ENCODE measurements at regions not wholly inside any gene's neighbourhood (a gene's known extent, or its start where the extent isn't known, plus 50 kb on each side); places are given as distances from the start of the nearest gene placed in this dataset.

GRCh38 chr7:22657479-22657878 lies 69.5 kb upstream of the IL6 start:
- Histone ChIP-seq H3K79me2 (ENCODE audit: control insufficient read depth, insufficient read depth, low read length) (peaks cover 67% of the 10 kb centered on the region), H3K4me1 (ENCODE audit: control insufficient read depth in 2 of 2, insufficient read depth in 2 of 2, low read length in 2 of 2) (peaks cover 56 to 64% of the 10 kb centered on the region in 2 donors), H3K4me3 (ENCODE audit: control extremely low read depth in 1 of 5, extremely low read depth in 1 of 5, insufficient read depth in 1 of 5, low read depth in 2 of 5, low read length in 4 of 5) (no peak overlapping the region), H3K4me2 (replicated peaks; ENCODE audit: low read depth, low read length, poor library complexity, severe bottlenecking) (peak overlapping the region; percentile 80), H3K9ac (ENCODE audit: low read length) (peak overlapping the region; percentile 11), H3K27me3 (replicated peaks in 1 of 4; ENCODE audit: control extremely low read depth in 1 of 4, control insufficient read depth in 3 of 4, insufficient read depth in 4 of 4, low read length in 3 of 4) (no peaks in the 10 kb centered on the region), H3K36me3 (replicated peaks in 1 of 2; ENCODE audit: control extremely low read depth in 1 of 2, control insufficient read depth in 1 of 2, extremely low read depth in 1 of 2, insufficient read depth in 2 of 2, low read length in 1 of 2) (peaks cover 2 to 17% of the 10 kb centered on the region in 2 experiments), H3K27ac (ENCODE audit: low read length in 2 of 2) (peak overlapping the region; percentile 99 to 100), H3K9me3 (ENCODE audit: control extremely low read depth in 1 of 3, control insufficient read depth in 2 of 3, insufficient read depth in 1 of 3, low read length in 2 of 3) (no peaks in the 10 kb centered on the region), H2AFZ (ENCODE audit: insufficient read depth, low read depth, low read length, poor library complexity, severe bottlenecking) (no peak overlapping the region), H4K20me1 (ENCODE audit: control insufficient read depth, insufficient read depth, low read length, poor library complexity, severe bottlenecking) (no peaks in the 10 kb centered on the region)
- DNase-seq (peak; percentile 59), ATAC-seq (ENCODE audit: low read depth) (no peak)
- CTCF ChIA-PET, result interaction anchor here (1.0 to 11.2 kb wide), 6 partner anchors 9 to 125 kb away, joined by 3 to 209 read pairs (median 4); partner anchors contain the start of gene IL6
- H3K27me3 Mint-ChIP-seq, result no peaks in the 10 kb centered on the region
- H3K27ac Mint-ChIP-seq, result no peak overlapping the region
- TF ChIP-seq CTCF (IDR thresholded peaks at IDR 0.05) (peak; percentile 38), EZH2 (IDR thresholded peaks at IDR 0.05; ENCODE audit: borderline replicate concordance, insufficient read depth, low read depth, low read length, poor library complexity, severe bottlenecking) (no peak)
- no peaks in the 10 kb centered on the region for H3K9me3 Mint-ChIP-seq (ENCODE audit: insufficient read depth)
- intact Hi-C loops (cut with micrococcal nuclease), result loop anchor here (1.0 kb wide), 1 partner anchor 69 kb away; no protein-coding TSS in a partner anchor
- peaks cover 63% of the 10 kb centered on the region for H3K4me1 Mint-ChIP-seq
- H3K4me3 Mint-ChIP-seq, result no peak overlapping the region
- WGBS (ENCODE audit: insufficient coverage), result no CpG with 5 or more reads among the region's 1 CpG
- POLR2A ChIA-PET, result no interaction called here

GRCh38 chr7:22655781-22656180 lies 71.2 kb upstream of the IL6 start:
- Histone ChIP-seq H4K20me1 (ENCODE audit: control insufficient read depth, insufficient read depth, low read length, poor library complexity, severe bottlenecking) (no peaks in the 10 kb centered on the region), H3K9me3 (ENCODE audit: control extremely low read depth in 1 of 3, control insufficient read depth in 2 of 3, insufficient read depth in 1 of 3, low read length in 2 of 3) (no peaks in the 10 kb centered on the region), H3K36me3 (replicated peaks in 1 of 2; ENCODE audit: control extremely low read depth in 1 of 2, control insufficient read depth in 1 of 2, extremely low read depth in 1 of 2, insufficient read depth in 2 of 2, low read length in 1 of 2) (peaks cover 9 to 33% of the 10 kb centered on the region in 2 experiments), H3K27me3 (replicated peaks in 1 of 4; ENCODE audit: control extremely low read depth in 1 of 4, control insufficient read depth in 3 of 4, insufficient read depth in 4 of 4, low read length in 3 of 4) (no peaks in the 10 kb centered on the region), H2AFZ (ENCODE audit: insufficient read depth, low read depth, low read length, poor library complexity, severe bottlenecking) (no peak overlapping the region), H3K4me1 (ENCODE audit: control insufficient read depth in 2 of 2, insufficient read depth in 2 of 2, low read length in 2 of 2) (peaks cover 39 to 47% of the 10 kb centered on the region in 2 donors), H3K4me3 (ENCODE audit: control extremely low read depth in 1 of 5, extremely low read depth in 1 of 5, insufficient read depth in 1 of 5, low read depth in 2 of 5, low read length in 4 of 5) (no peak overlapping the region), H3K79me2 (ENCODE audit: control insufficient read depth, insufficient read depth, low read length) (peaks cover 60% of the 10 kb centered on the region), H3K27ac (ENCODE audit: low read length in 2 of 2) (no peak overlapping the region), H3K9ac (ENCODE audit: low read length) (no peak overlapping the region), H3K4me2 (replicated peaks; ENCODE audit: low read depth, low read length, poor library complexity, severe bottlenecking) (no peak overlapping the region)
- WGBS (ENCODE audit: insufficient coverage), result no CpG with 5 or more reads among the region's 4 CpGs
- Mint-ChIP-seq H3K4me3 (no peak overlapping the region), H3K4me1 (peaks cover 46% of the 10 kb centered on the region), H3K27me3 (no peaks in the 10 kb centered on the region), H3K9me3 (ENCODE audit: insufficient read depth) (no peaks in the 10 kb centered on the region), H3K27ac (no peak overlapping the region)
- ATAC-seq (ENCODE audit: low read depth) (no peak), DNase-seq (no peak)
- intact Hi-C loops (cut with micrococcal nuclease), result no loop called here
- POLR2A ChIA-PET, result no interaction called here
- CTCF ChIA-PET, result interaction anchor here (0.7 to 11.2 kb wide), 7 partner anchors 11 to 130 kb away, joined by 3 to 209 read pairs (median 5); partner anchors contain the start of gene IL6
- TF ChIP-seq CTCF (IDR thresholded peaks at IDR 0.05) (no peak), EZH2 (IDR thresholded peaks at IDR 0.05; ENCODE audit: borderline replicate concordance, insufficient read depth, low read depth, low read length, poor library complexity, severe bottlenecking) (no peak)

All from B cell (primary cell).